ENCODE measurements at regions not wholly inside any gene's neighbourhood (a gene's known extent, or its start where the extent isn't known, plus 50 kb on each side); places are given as distances from the start of the nearest gene placed in this dataset.
A peak's percentile ranks its signal among the peaks of the same experiment; 100 is the strongest.

- H3K4me3 ChIP-seq (replicated peaks; ENCODE audit: low read depth, low read length) = no peak overlapping the region
- DNase-seq (ENCODE audit: low read depth) = no peak
- TF ChIP-seq CTCF (IDR thresholded peaks at IDR 0.05; ENCODE audit: low read length, missing control alignments) = no peak
Measured at GRCh38 chr13:31912647-31913401, 118.8 kb upstream of the FRY start.

GRCh38 chr13:31913459-31913858, 118.1 kb upstream of the FRY start:
- no peak for TF ChIP-seq CTCF (IDR thresholded peaks at IDR 0.05; ENCODE audit: low read length, missing control alignments)
- H3K4me3 ChIP-seq (replicated peaks; ENCODE audit: low read depth, low read length) = no peak overlapping the region
- DNase-seq (ENCODE audit: low read depth) = no peak

- no peak overlapping the region for H3K4me3 ChIP-seq (replicated peaks; ENCODE audit: low read depth, low read length)
- TF ChIP-seq CTCF (IDR thresholded peaks at IDR 0.05; ENCODE audit: low read length, missing control alignments) = no peak
- no peak for DNase-seq (ENCODE audit: low read depth)
Measured at GRCh38 chr13:31914843-31915242, 116.7 kb upstream of the FRY start.

GRCh38 chr13:31918707-31919106, 112.9 kb upstream of the FRY start:
- DNase-seq (ENCODE audit: low read depth) = no peak
- no peak overlapping the region for H3K4me3 ChIP-seq (replicated peaks; ENCODE audit: low read depth, low read length)
- TF ChIP-seq CTCF (IDR thresholded peaks at IDR 0.05; ENCODE audit: low read length, missing control alignments) = no peak

GRCh38 chr13:31919241-31919640, 112.3 kb upstream of the FRY start:
- no peak for DNase-seq (ENCODE audit: low read depth)
- no peak for TF ChIP-seq CTCF (IDR thresholded peaks at IDR 0.05; ENCODE audit: low read length, missing control alignments)
- H3K4me3 ChIP-seq (replicated peaks; ENCODE audit: low read depth, low read length) = no peak overlapping the region

- TF ChIP-seq CTCF (IDR thresholded peaks at IDR 0.05; ENCODE audit: low read length, missing control alignments) = no peak
- no peak overlapping the region for H3K4me3 ChIP-seq (replicated peaks; ENCODE audit: low read depth, low read length)
- peak; percentile 21 for DNase-seq (ENCODE audit: low read depth)
Measured at GRCh38 chr13:31919971-31920726, 111.4 kb upstream of the FRY start.
